Activated naive CD8-positive, alpha-beta T cell (primary cell): ENCODE measurements at regions not wholly inside any gene's neighbourhood (a gene's known extent, or its start where the extent isn't known, plus 50 kb on each side); places are given as distances from the start of the nearest gene placed in this dataset.

ENCODE experiments used
- H3K27ac Mint-ChIP-seq: one replicate; pipeline ENCODE4 v1.8.0; 2021; ENCODE audit warnings: mixed read lengths
- H3K27me3 Mint-ChIP-seq: one replicate; pipeline ENCODE4 v1.8.0; 2021; ENCODE audit warnings: mixed read lengths
- H3K36me3 Mint-ChIP-seq: one replicate; pipeline ENCODE4 v1.8.0; 2021; ENCODE audit warnings: mixed read lengths
- H3K4me1 Mint-ChIP-seq: one replicate; pipeline ENCODE4 v1.8.0; 2021; ENCODE audit warnings: low read depth, mixed read lengths
- H3K4me3 Mint-ChIP-seq: one replicate; pipeline ENCODE4 v1.8.0; 2021; ENCODE audit warnings: mild to moderate bottlenecking, mixed read lengths
- H3K9me3 Mint-ChIP-seq: one replicate; pipeline ENCODE4 v1.8.0; 2021; ENCODE audit warnings: low read depth, mixed read lengths

- Mint-ChIP-seq H3K27me3 (no peaks in the 10 kb centered on the region), H3K9me3 (no peaks in the 10 kb centered on the region), H3K36me3 (no peaks in the 10 kb centered on the region), H3K27ac (no peak overlapping the region), H3K4me3 (no peak overlapping the region), H3K4me1 (no peaks in the 10 kb centered on the region)
These were observed 325.2 kb upstream of the NRIP1 start for GRCh38 chr21:15390049-15390448.

GRCh38 chr21:15397258-15397657 lies 332.5 kb upstream of the NRIP1 start:
- Mint-ChIP-seq H3K4me3 (no peak overlapping the region), H3K9me3 (no peaks in the 10 kb centered on the region), H3K4me1 (no peaks in the 10 kb centered on the region), H3K27ac (no peak overlapping the region), H3K36me3 (no peaks in the 10 kb centered on the region), H3K27me3 (no peaks in the 10 kb centered on the region)

GRCh38 chr21:15400905-15401304 lies 328.9 kb upstream of the USP25 start:
- Mint-ChIP-seq H3K36me3 (peaks cover 3% of the 10 kb centered on the region), H3K4me1 (no peaks in the 10 kb centered on the region), H3K9me3 (peaks cover 4% of the 10 kb centered on the region)

GRCh38 chr21:15401331-15401730 lies 328.5 kb upstream of the USP25 start:
- Mint-ChIP-seq H3K9me3 (peaks cover 4% of the 10 kb centered on the region), H3K4me3 (no peak overlapping the region), H3K27me3 (no peaks in the 10 kb centered on the region), H3K36me3 (peaks cover 5% of the 10 kb centered on the region), H3K4me1 (no peaks in the 10 kb centered on the region), H3K27ac (no peak overlapping the region)

More at GRCh38 chr21:15400905-15401304, 328.9 kb upstream of the USP25 start:
- Mint-ChIP-seq H3K4me3 (no peak overlapping the region), H3K27me3 (no peaks in the 10 kb centered on the region), H3K27ac (no peak overlapping the region)

GRCh38 chr21:15405214-15405613 lies 324.6 kb upstream of the USP25 start:
- H3K27ac Mint-ChIP-seq = no peak overlapping the region

GRCh38 chr21:15406791-15407190 lies 323.0 kb upstream of the USP25 start:
- Mint-ChIP-seq H3K4me3 (no peak overlapping the region), H3K4me1 (no peaks in the 10 kb centered on the region), H3K36me3 (peaks cover 9% of the 10 kb centered on the region), H3K27ac (no peak overlapping the region), H3K27me3 (no peaks in the 10 kb centered on the region), H3K9me3 (peaks cover 10% of the 10 kb centered on the region)

More at GRCh38 chr21:15405214-15405613, 324.6 kb upstream of the USP25 start:
- Mint-ChIP-seq H3K27me3 (no peaks in the 10 kb centered on the region), H3K4me3 (no peak overlapping the region), H3K4me1 (no peaks in the 10 kb centered on the region), H3K9me3 (peaks cover 4% of the 10 kb centered on the region), H3K36me3 (peaks cover 7% of the 10 kb centered on the region)

- Mint-ChIP-seq H3K4me3 (no peak overlapping the region), H3K27me3 (no peaks in the 10 kb centered on the region)
These were observed 322.2 kb upstream of the USP25 start for GRCh38 chr21:15407585-15407984.

GRCh38 chr21:15408089-15408488 lies 321.7 kb upstream of the USP25 start:
- Mint-ChIP-seq H3K27me3 (no peaks in the 10 kb centered on the region), H3K9me3 (peaks cover 10% of the 10 kb centered on the region), H3K36me3 (peaks cover 9% of the 10 kb centered on the region), H3K4me1 (no peaks in the 10 kb centered on the region), H3K4me3 (no peak overlapping the region), H3K27ac (no peak overlapping the region)

More at GRCh38 chr21:15407585-15407984, 322.2 kb upstream of the USP25 start:
- H3K36me3 Mint-ChIP-seq = peaks cover 11% of the 10 kb centered on the region
- H3K27ac Mint-ChIP-seq = no peak overlapping the region
- peaks cover 13% of the 10 kb centered on the region for H3K9me3 Mint-ChIP-seq
- no peaks in the 10 kb centered on the region for H3K4me1 Mint-ChIP-seq

- peaks cover 9% of the 10 kb centered on the region for H3K9me3 Mint-ChIP-seq
- H3K27me3 Mint-ChIP-seq = no peaks in the 10 kb centered on the region
- H3K4me3 Mint-ChIP-seq = no peak overlapping the region
- H3K4me1 Mint-ChIP-seq = peaks cover 1% of the 10 kb centered on the region
- H3K36me3 Mint-ChIP-seq = peaks cover 8% of the 10 kb centered on the region
- no peak overlapping the region for H3K27ac Mint-ChIP-seq
These were observed 320.8 kb upstream of the USP25 start for GRCh38 chr21:15409031-15409430.

- Mint-ChIP-seq H3K4me3 (no peak overlapping the region), H3K27ac (no peak overlapping the region), H3K9me3 (peaks cover 9% of the 10 kb centered on the region), H3K27me3 (no peaks in the 10 kb centered on the region), H3K4me1 (peaks cover 1% of the 10 kb centered on the region), H3K36me3 (peaks cover 8% of the 10 kb centered on the region)
These were observed 318.9 kb upstream of the USP25 start for GRCh38 chr21:15410853-15411252.

GRCh38 chr21:15414057-15414456 lies 315.7 kb upstream of the USP25 start:
- peaks cover 2% of the 10 kb centered on the region for H3K27me3 Mint-ChIP-seq
- H3K36me3 Mint-ChIP-seq = peaks cover 4% of the 10 kb centered on the region
- H3K4me1 Mint-ChIP-seq = peaks cover 1% of the 10 kb centered on the region
- no peak overlapping the region for H3K4me3 Mint-ChIP-seq
- peaks cover 9% of the 10 kb centered on the region for H3K9me3 Mint-ChIP-seq
- no peak overlapping the region for H3K27ac Mint-ChIP-seq

- Mint-ChIP-seq H3K27ac (no peak overlapping the region), H3K36me3 (peaks cover 4% of the 10 kb centered on the region), H3K9me3 (peaks cover 9% of the 10 kb centered on the region), H3K4me3 (no peak overlapping the region), H3K27me3 (peaks cover 2% of the 10 kb centered on the region), H3K4me1 (peaks cover 1% of the 10 kb centered on the region)
These were observed 314.1 kb upstream of the USP25 start for GRCh38 chr21:15415541-15416261.

GRCh38 chr21:15421441-15421881 lies 308.3 kb upstream of the USP25 start:
- H3K4me1 Mint-ChIP-seq = peaks cover 21% of the 10 kb centered on the region

GRCh38 chr21:15421947-15422346 lies 307.8 kb upstream of the USP25 start:
- no peaks in the 10 kb centered on the region for H3K9me3 Mint-ChIP-seq
- H3K4me3 Mint-ChIP-seq = no peak overlapping the region
- no peak overlapping the region for H3K27ac Mint-ChIP-seq
- H3K27me3 Mint-ChIP-seq = peaks cover 2% of the 10 kb centered on the region
- peaks cover 21% of the 10 kb centered on the region for H3K4me1 Mint-ChIP-seq
- H3K36me3 Mint-ChIP-seq = no peaks in the 10 kb centered on the region

More at GRCh38 chr21:15421441-15421881, 308.3 kb upstream of the USP25 start:
- Mint-ChIP-seq H3K36me3 (no peaks in the 10 kb centered on the region), H3K4me3 (no peak overlapping the region), H3K9me3 (no peaks in the 10 kb centered on the region), H3K27ac (no peak overlapping the region), H3K27me3 (peaks cover 2% of the 10 kb centered on the region)

GRCh38 chr21:15422783-15423182 lies 307.0 kb upstream of the USP25 start:
- Mint-ChIP-seq H3K4me3 (no peak overlapping the region), H3K9me3 (no peaks in the 10 kb centered on the region), H3K4me1 (peaks cover 21% of the 10 kb centered on the region), H3K36me3 (no peaks in the 10 kb centered on the region), H3K27ac (no peak overlapping the region), H3K27me3 (peaks cover 2% of the 10 kb centered on the region)
